ENCODE measurements at regions not wholly inside any gene's neighbourhood (a gene's known extent, or its start where the extent isn't known, plus 50 kb on each side); places are given as distances from the start of the nearest gene placed in this dataset.

- Histone ChIP-seq H3K36me3 (ENCODE audit: insufficient read depth) (no peaks in the 10 kb centered on the region), H2AFZ (no peak overlapping the region), H3K4me1 (ENCODE audit: insufficient read depth) (no peaks in the 10 kb centered on the region; the same call in 1 of the 2 replicates), H4K20me1 (replicated peaks; ENCODE audit: insufficient read depth) (no peaks in the 10 kb centered on the region), H3K9me2 (ENCODE audit: insufficient read depth) (0 out of 2 replicates have a peak, but pooled peaks cover 8% of the 10 kb centered on the region), H3F3A (replicated peaks; ENCODE audit: low read depth) (no peaks in the 10 kb centered on the region), H3K79me2 (replicated peaks; ENCODE audit: insufficient read depth) (no peaks in the 10 kb centered on the region), H3K27ac (ENCODE audit: low read depth) (no peak overlapping the region), H3K4me3 (no peak overlapping the region), H3K27me3 (ENCODE audit: insufficient read depth) (no peaks in the 10 kb centered on the region), H3K4me2 (no peak overlapping the region)
- ATAC-seq (no peak), DNase-seq (ENCODE audit: low spot score) (no peak)
- no peak for TF ChIP-seq JUNB (IDR thresholded peaks at IDR 0.05; ENCODE audit: unreplicated experiment)
- no peak for TF ChIP-seq POLR2AphosphoS5 (IDR thresholded peaks at IDR 0.05; ENCODE audit: low read depth)
- no peak for TF ChIP-seq ZNF114 (CRISPR knock-in tag; IDR thresholded peaks at IDR 0.05)
- TF ChIP-seq ETS1 (IDR thresholded peaks at IDR 0.05) = no peak
- no peak for TF ChIP-seq STAT1 (IDR thresholded peaks at IDR 0.05; ENCODE audit: unreplicated experiment)
- TF ChIP-seq NANOG (IDR thresholded peaks at IDR 0.05; ENCODE audit: borderline replicate concordance) = no peak
- no peak for TF ChIP-seq ZNF462 (CRISPR knock-in tag; IDR thresholded peaks at IDR 0.05)
- no peak for TF ChIP-seq ZNF331 (CRISPR knock-in tag; IDR thresholded peaks at IDR 0.05; ENCODE audit: low read depth)
- no peak for TF ChIP-seq CTCF (conservative IDR thresholded peaks at IDR 0.05; ENCODE audit: low read depth in 2 of 2)
- Mint-ChIP-seq H3K36me3 (ENCODE audit: low read depth) (peaks cover 4% of the 10 kb centered on the region), H3K27me3 (ENCODE audit: insufficient read depth, low read depth, poor library complexity) (peaks cover 9% of the 10 kb centered on the region), H3K9me3 (peaks cover 9% of the 10 kb centered on the region), H3K4me3 (no peak overlapping the region), H3K4me1 (peaks cover 11% of the 10 kb centered on the region), H3K27ac (no peak overlapping the region)
Measured at GRCh38 chr20:39094391-39094790, 132.2 kb downstream of the DHX35 start.
